Right renal cortex interstitium (tissue), 3 donors: ENCODE measurements at regions not wholly inside any gene's neighbourhood (a gene's known extent, or its start where the extent isn't known, plus 50 kb on each side); places are given as distances from the start of the nearest gene placed in this dataset.

ENCODE experiments used
- DNase-seq, 3 donors: peaks; one replicate each; pipeline ENCODE4 v3.0.0-alpha.2; 2013; ENCODE audit warnings: low read depth in 3 of 3, low spot score in 2 of 3

- no peak for DNase-seq
These were observed 121.2 kb upstream of the SASH1 start for GRCh38 chr6:148221196-148221979.

GRCh38 chr6:148222376-148222775 is 120.3 kb upstream of the SASH1 start:
- no peak for DNase-seq

GRCh38 chr6:148222846-148223245 is 119.8 kb upstream of the SASH1 start:
- no peak for DNase-seq

GRCh38 chr6:148223424-148223842 is 119.2 kb upstream of the SASH1 start:
- DNase-seq, result no peak

GRCh38 chr6:148225871-148226270 is 116.8 kb upstream of the SASH1 start:
- no peak for DNase-seq

GRCh38 chr6:148226284-148226683 is 116.4 kb upstream of the SASH1 start:
- DNase-seq, result no peak

- no peak for DNase-seq
These were observed 111.1 kb upstream of the SASH1 start for GRCh38 chr6:148231572-148231971.

- no peak for DNase-seq
These were observed 107.2 kb upstream of the SASH1 start for GRCh38 chr6:148235446-148235845.

GRCh38 chr6:148238713-148239112 is 103.9 kb upstream of the SASH1 start:
- DNase-seq, result no peak

- no peak for DNase-seq
These were observed 103.4 kb upstream of the SASH1 start for GRCh38 chr6:148239215-148239614.

- no peak for DNase-seq
These were observed 102.7 kb upstream of the SASH1 start for GRCh38 chr6:148239801-148240460.

- no peak for DNase-seq
These were observed 102.2 kb upstream of the SASH1 start for GRCh38 chr6:148240461-148240840.

GRCh38 chr6:148240861-148241477 is 101.7 kb upstream of the SASH1 start:
- DNase-seq, result no peak

GRCh38 chr6:148242180-148242579 is 100.5 kb upstream of the SASH1 start:
- no peak for DNase-seq

GRCh38 chr6:148244217-148244935 is 98.3 kb upstream of the SASH1 start:
- DNase-seq, result peak in 1 of 3 donors; percentile 18

- DNase-seq, result no peak
These were observed 95.1 kb upstream of the SASH1 start for GRCh38 chr6:148247386-148248063.

- DNase-seq, result no peak
These were observed 93.5 kb upstream of the SASH1 start for GRCh38 chr6:148249160-148249559.

GRCh38 chr6:148249679-148250375 is 92.8 kb upstream of the SASH1 start:
- no peak for DNase-seq

- no peak for DNase-seq
These were observed 91.5 kb upstream of the SASH1 start for GRCh38 chr6:148250975-148251685.
